K562 (cell line): ENCODE measurements at regions not wholly inside any gene's neighbourhood (a gene's known extent, or its start where the extent isn't known, plus 50 kb on each side); places are given as distances from the start of the nearest gene placed in this dataset.

Experiments used
- ATAC-seq: fragments of 200-7000 bp; cut with Tn5 transposase; 3 replicates; pipeline ENCODE4 v1.9.1; 2020; ENCODE audit warnings: moderate library complexity
- BruUV-seq: library from RNA; stranded (reverse); fragments of 400-500 nt; replicated peaks from 2 replicates; lab custom pipeline; 2021; lab: Mats Ljungman, UMichigan
- CTCF ChIA-PET: fragments of 300-600 bp; formaldehyde crosslinking; extraction: SDS; loops from one replicate; lab custom pipeline; 2021; ENCODE audit warnings: low intra/inter-chr PET ratio; lab: Yijun Ruan, JAX
- POLR2A ChIA-PET: fragments of 300-600, 350-650 bp; sonication (Branson Sonifier 250); formaldehyde crosslinking; extraction: SDS; loops from one replicate; lab custom pipeline; 2021; ENCODE audit warnings: antibody characterized with exemption, inconsistent platforms; lab: Yijun Ruan, JAX
- DNase-seq, 4 experiments: peaks; one replicate each; pipeline versions ENCODE4 v3.0.0 to v3.0.0-alpha.2; 2011 to 2018; ENCODE audit warnings: low spot score in 3 of 4, mixed read lengths in 3 of 4; ENCODE audit errors: extremely low read depth in 1 of 4
- FAIRE-seq: peaks from 2 replicates; lab custom pipeline; 2011; peaks lifted over from hg19 to GRCh38; lab: Jason Lieb, UNC
- H2AFZ ChIP-seq: 2 replicates; pipeline ENCODE4 v1.6.0; 2011; ENCODE audit warnings: low read depth, low read length, control low read depth, inconsistent platforms
- H3K27ac ChIP-seq: fragments of 200-600 bp; 3 replicates; pipeline ENCODE4 v1.8.0; 2011; ENCODE audit warnings: low read depth, mild to moderate bottlenecking, control low read depth, inconsistent platforms, low read length, moderate library complexity, mixed read lengths; ENCODE audit errors: extremely low read depth
- H3K27me3 ChIP-seq, 2 experiments: fragments of 300-600 bp in 1 of 2; 2 replicates in 1 of 2; 3 replicates in 1 of 2; pipeline versions ENCODE4 v1.6.0 to v1.8.0; 2011; ENCODE audit warnings: inconsistent platforms in 2 of 2, low read length in 2 of 2, mild to moderate bottlenecking in 1 of 2, mixed read lengths in 1 of 2, moderate library complexity in 1 of 2; ENCODE audit not compliant: control insufficient read depth in 2 of 2, insufficient read depth in 2 of 2
- H3K36me3 ChIP-seq: fragments of 300-600 bp; 3 replicates; pipeline ENCODE4 v1.8.0; 2011; ENCODE audit warnings: mild to moderate bottlenecking, low read length, inconsistent platforms; ENCODE audit not compliant: control insufficient read depth, insufficient read depth
- H3K4me1 ChIP-seq, 2 experiments: fragments of 200-600 bp in 1 of 2; replicated peaks in 1 of 2; 2 replicates in 1 of 2; 3 replicates in 1 of 2; pipeline versions ENCODE4 v1.5.1 to v1.8.0; 2011; ENCODE audit warnings: inconsistent platforms in 2 of 2, low read length in 2 of 2, mild to moderate bottlenecking in 1 of 2, mixed read lengths in 1 of 2, moderate library complexity in 1 of 2; ENCODE audit not compliant: control insufficient read depth in 2 of 2, insufficient read depth in 2 of 2
- H3K4me2 ChIP-seq: 2 replicates; pipeline ENCODE4 v1.6.1; 2011; ENCODE audit warnings: low read length, control low read depth, inconsistent platforms, mixed read lengths; ENCODE audit not compliant: insufficient read depth
- H3K4me3 ChIP-seq: fragments of 200-600 bp; sonication (generic), shearing (Covaris generic); 2 replicates; pipeline ENCODE4 v1.5.1; 2016; ENCODE audit warnings: control low read depth, inconsistent platforms
- H3K79me2 ChIP-seq: fragments of 200-600 bp; 3 replicates; pipeline ENCODE4 v1.8.0; 2011; ENCODE audit warnings: low read length, inconsistent platforms; ENCODE audit not compliant: control insufficient read depth, insufficient read depth
- H3K9ac ChIP-seq, 2 experiments: 2 replicates each; pipeline versions ENCODE4 v1.6.0 to v1.6.1; 2011; ENCODE audit warnings: low read depth in 2 of 2, low read length in 2 of 2, control low read depth in 1 of 2, inconsistent platforms in 1 of 2, mild to moderate bottlenecking in 1 of 2, mixed read lengths in 1 of 2; ENCODE audit not compliant: insufficient read depth in 1 of 2
- H3K9me1 ChIP-seq: one replicate; pipeline ENCODE4 v1.6.0; 2011; ENCODE audit warnings: inconsistent platforms, mild to moderate bottlenecking, low read length, moderate library complexity; ENCODE audit not compliant: control insufficient read depth, insufficient read depth
- H3K9me3 ChIP-seq: replicated peaks from 2 replicates; pipeline ENCODE4 v1.5.1; 2011; ENCODE audit warnings: low read depth, low read length, inconsistent platforms; ENCODE audit not compliant: control insufficient read depth, insufficient read depth
- H4K20me1 ChIP-seq: replicated peaks from 2 replicates; pipeline ENCODE4 v1.6.1; 2011; ENCODE audit warnings: low read length, inconsistent platforms, mixed read lengths; ENCODE audit not compliant: control insufficient read depth, insufficient read depth
- ARHGAP35 ChIP-seq: fragments of 450-650 bp; IDR thresholded peaks from 2 replicates; pipeline ENCODE4 v1.6.1; 2018; ENCODE audit not compliant: partially characterized antibody
- CEBPG ChIP-seq, 3 experiments: fragments of 200-800 bp in 1 of 3; sonication (Bioruptor generic) in 1 of 3; sonication (generic) in 1 of 3; formaldehyde crosslinking in 1 of 3; IDR thresholded peaks in 2 of 3; conservative IDR thresholded peaks in 1 of 3; 2 replicates each; pipeline versions ENCODE4 v1.6.1 to v1.8.0; 2016 to 2022; ENCODE audit warnings: missing compliant biosample characterization in 2 of 3, missing genetic modification characterization in 2 of 3, mild to moderate bottlenecking in 1 of 3, missing genetic modification reagents in 1 of 3
- DDX20 ChIP-seq: fragments of 450-650 bp; IDR thresholded peaks from 2 replicates; pipeline ENCODE4 v1.6.1; 2016; ENCODE audit warnings: missing genetic modification characterization, low read depth, mild to moderate bottlenecking, missing compliant biosample characterization, moderate library complexity
- FOXP1 ChIP-seq: sonication (generic); formaldehyde crosslinking; IDR thresholded peaks from 2 replicates; pipeline ENCODE4 v1.8.0; 2022; ENCODE audit warnings: mild to moderate bottlenecking, missing genetic modification reagents
- KDM1A ChIP-seq, 2 experiments: fragments of 450-650 bp; IDR thresholded peaks; 2 replicates each; pipeline ENCODE4 v1.6.1; 2016; ENCODE audit warnings: mild to moderate bottlenecking in 2 of 2
- MEF2D ChIP-seq: conservative IDR thresholded peaks from 2 replicates; pipeline ENCODE4 v1.6.1; 2016; ENCODE audit warnings: low read depth, missing genetic modification characterization, missing compliant biosample characterization
- MYC ChIP-seq, 2 experiments: fragments of 250-450 bp in 1 of 2; sonication (Bioruptor Pico) in 1 of 2; IDR thresholded peaks; 2 replicates each; pipeline versions ENCODE4 v1.5.1 to v1.6.1; 2012 to 2021; ENCODE audit warnings: low read depth in 2 of 2, borderline replicate concordance in 1 of 2, improper control_type of control experiment in 1 of 2, low read length in 1 of 2, mild to moderate bottlenecking in 1 of 2, moderate library complexity in 1 of 2
- NFIC ChIP-seq: fragments of 450-650 bp; IDR thresholded peaks from 2 replicates; pipeline ENCODE4 v1.6.1; 2017; ENCODE audit warnings: mild to moderate bottlenecking, inconsistent platforms
- ZNF75A ChIP-seq: fragments of 450-650 bp; formaldehyde crosslinking; IDR thresholded peaks from 2 replicates; pipeline ENCODE4 v1.4.0; 2020; ENCODE audit warnings: mild to moderate bottlenecking
- ZZZ3 ChIP-seq: fragments of 450-650 bp; IDR thresholded peaks from 2 replicates; pipeline ENCODE4 v1.6.1; 2016; ENCODE audit warnings: antibody characterized with exemption, mild to moderate bottlenecking, moderate library complexity
- WGBS: fragments of 100-300 bp; shearing (Covaris generic); methylation state at CpG from one replicate; pipeline ENCODE4 v1.1.6; 2016; ENCODE audit warnings: low coverage, mixed read lengths; ENCODE audit not compliant: insufficient coverage; ENCODE audit errors: missing lambda C conversion rate; 5-methylcytosine and 5-hydroxymethylcytosine counted together
- in situ Hi-C: fragments of 300-500 bp; cut with MboI; formaldehyde crosslinking; loops from 4 replicates; pipeline ENCODE4 v1.15.0; 2018; ENCODE audit warnings: inconsistent platforms, mixed read lengths
- intact Hi-C: fragments of 100-400 bp; cut with micrococcal nuclease; formaldehyde crosslinking; loops from 2 replicates; pipeline ENCODE4 v1.14.2; 2022
- TF ChIP-seq, protein P1 (sequence below): fragments of 250-450 bp; sonication (Bioruptor Pico); IDR thresholded peaks from 2 replicates; pipeline ENCODE4 v1.4.0; 2020; ENCODE audit warnings: mild to moderate bottlenecking, moderate library complexity, borderline replicate concordance
- TF ChIP-seq, protein P2 (sequence below): fragments of 450-650 bp; IDR thresholded peaks from 2 replicates; pipeline ENCODE4 v1.6.1; 2017; ENCODE audit warnings: mild to moderate bottlenecking, moderate library complexity
- TF ChIP-seq, protein P3 (sequence below): fragments of 450-650 bp; formaldehyde crosslinking; IDR thresholded peaks from 2 replicates; pipeline ENCODE4 v1.4.0; 2022; ENCODE audit warnings: missing genetic modification characterization
- TF ChIP-seq, protein P4 (sequence below): fragments of 250-450 bp; sonication (Bioruptor Pico); IDR thresholded peaks from 2 replicates; pipeline ENCODE4 v1.5.0; 2021; ENCODE audit warnings: mild to moderate bottlenecking, borderline replicate concordance

DNA sequence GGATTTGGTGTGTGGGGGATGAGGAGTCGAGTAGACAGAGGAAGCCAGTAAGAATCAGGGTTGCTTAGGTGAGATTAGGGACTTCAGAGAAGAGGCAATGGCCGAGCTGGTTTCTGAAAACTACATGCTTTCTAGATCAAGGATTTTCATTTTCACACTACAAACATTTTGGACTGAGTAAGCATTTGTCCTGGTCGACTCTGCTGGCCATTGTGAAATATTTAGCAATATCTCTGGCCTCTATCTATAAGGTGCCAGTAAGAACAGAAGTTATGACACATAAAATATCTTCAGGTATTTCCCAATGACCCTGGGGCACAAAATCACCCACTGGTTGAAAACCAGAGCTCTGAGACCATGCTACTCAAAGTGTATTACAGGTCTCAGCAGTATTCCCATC lies 1275.1 kb upstream of the CDH8 start:
- Histone ChIP-seq H3K4me1 (no peaks in the 10 kb centered on the region), H4K20me1 (no peaks in the 10 kb centered on the region), H3K79me2 (no peaks in the 10 kb centered on the region), H2AFZ (no peak overlapping the region), H3K36me3 (no peaks in the 10 kb centered on the region), H3K9ac (no peak overlapping the region), H3K27ac (no peak overlapping the region), H3K4me2 (no peak overlapping the region), H3K27me3 (no peaks in the 10 kb centered on the region), H3K9me1 (no peaks in the 10 kb centered on the region), H3K9me3 (0 out of 2 replicates have a peak, but pooled peaks cover 2% of the 10 kb centered on the region), H3K4me3 (no peak overlapping the region)
- ATAC-seq = no peak
- no peak for DNase-seq
- no peak for FAIRE-seq
- in situ Hi-C loops = no loop called here
- CTCF ChIA-PET = no interaction called here
- BruUV-seq = no TSS peak
- POLR2A ChIA-PET = no interaction called here
- 0% methylated on average over 3 of the region's 3 CpGs for WGBS
- intact Hi-C loops = no loop called here
- TF ChIP-seq DDX20 (tag) (no peak), MEF2D (tag) (no peak), MYC (IDR thresholded peaks at IDR 0.05; ENCODE audit: low read depth, low read length) (no peak), MYC (CRISPR knock-in tag; IDR thresholded peaks at IDR 0.05; ENCODE audit: borderline replicate concordance, low read depth) (no peak), FOXP1 (CRISPR knock-in tag) (no peak), ZNF75A (no peak), CEBPG (CRISPR knock-in tag; IDR thresholded peaks at IDR 0.05) (no peak), CEBPG (tag; conservative IDR thresholded peaks at IDR 0.05 in 1 of 2, IDR thresholded peaks at IDR 0.05 in 1 of 2) (no peak), ZZZ3 (no peak), KDM1A (IDR thresholded peaks at IDR 0.05) (no peak), NFIC (no peak), ARHGAP35 (no peak)
- TF ChIP-seq, protein P1, sequence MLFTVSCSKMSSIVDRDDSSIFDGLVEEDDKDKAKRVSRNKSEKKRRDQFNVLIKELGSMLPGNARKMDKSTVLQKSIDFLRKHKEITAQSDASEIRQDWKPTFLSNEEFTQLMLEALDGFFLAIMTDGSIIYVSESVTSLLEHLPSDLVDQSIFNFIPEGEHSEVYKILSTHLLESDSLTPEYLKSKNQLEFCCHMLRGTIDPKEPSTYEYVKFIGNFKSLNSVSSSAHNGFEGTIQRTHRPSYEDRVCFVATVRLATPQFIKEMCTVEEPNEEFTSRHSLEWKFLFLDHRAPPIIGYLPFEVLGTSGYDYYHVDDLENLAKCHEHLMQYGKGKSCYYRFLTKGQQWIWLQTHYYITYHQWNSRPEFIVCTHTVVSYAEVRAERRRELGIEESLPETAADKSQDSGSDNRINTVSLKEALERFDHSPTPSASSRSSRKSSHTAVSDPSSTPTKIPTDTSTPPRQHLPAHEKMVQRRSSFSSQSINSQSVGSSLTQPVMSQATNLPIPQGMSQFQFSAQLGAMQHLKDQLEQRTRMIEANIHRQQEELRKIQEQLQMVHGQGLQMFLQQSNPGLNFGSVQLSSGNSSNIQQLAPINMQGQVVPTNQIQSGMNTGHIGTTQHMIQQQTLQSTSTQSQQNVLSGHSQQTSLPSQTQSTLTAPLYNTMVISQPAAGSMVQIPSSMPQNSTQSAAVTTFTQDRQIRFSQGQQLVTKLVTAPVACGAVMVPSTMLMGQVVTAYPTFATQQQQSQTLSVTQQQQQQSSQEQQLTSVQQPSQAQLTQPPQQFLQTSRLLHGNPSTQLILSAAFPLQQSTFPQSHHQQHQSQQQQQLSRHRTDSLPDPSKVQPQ (CRISPR knock-in tag) = no peak
- TF ChIP-seq, protein P2, sequence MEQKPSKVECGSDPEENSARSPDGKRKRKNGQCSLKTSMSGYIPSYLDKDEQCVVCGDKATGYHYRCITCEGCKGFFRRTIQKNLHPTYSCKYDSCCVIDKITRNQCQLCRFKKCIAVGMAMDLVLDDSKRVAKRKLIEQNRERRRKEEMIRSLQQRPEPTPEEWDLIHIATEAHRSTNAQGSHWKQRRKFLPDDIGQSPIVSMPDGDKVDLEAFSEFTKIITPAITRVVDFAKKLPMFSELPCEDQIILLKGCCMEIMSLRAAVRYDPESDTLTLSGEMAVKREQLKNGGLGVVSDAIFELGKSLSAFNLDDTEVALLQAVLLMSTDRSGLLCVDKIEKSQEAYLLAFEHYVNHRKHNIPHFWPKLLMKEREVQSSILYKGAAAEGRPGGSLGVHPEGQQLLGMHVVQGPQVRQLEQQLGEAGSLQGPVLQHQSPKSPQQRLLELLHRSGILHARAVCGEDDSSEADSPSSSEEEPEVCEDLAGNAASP = no peak
- TF ChIP-seq, protein P3, sequence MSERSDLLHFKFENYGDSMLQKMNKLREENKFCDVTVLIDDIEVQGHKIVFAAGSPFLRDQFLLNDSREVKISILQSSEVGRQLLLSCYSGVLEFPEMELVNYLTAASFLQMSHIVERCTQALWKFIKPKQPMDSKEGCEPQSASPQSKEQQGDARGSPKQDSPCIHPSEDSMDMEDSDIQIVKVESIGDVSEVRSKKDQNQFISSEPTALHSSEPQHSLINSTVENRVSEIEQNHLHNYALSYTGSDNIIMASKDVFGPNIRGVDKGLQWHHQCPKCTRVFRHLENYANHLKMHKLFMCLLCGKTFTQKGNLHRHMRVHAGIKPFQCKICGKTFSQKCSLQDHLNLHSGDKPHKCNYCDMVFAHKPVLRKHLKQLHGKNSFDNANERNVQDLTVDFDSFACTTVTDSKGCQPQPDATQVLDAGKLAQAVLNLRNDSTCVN (CRISPR knock-in tag) = no peak
- TF ChIP-seq, protein P4, sequence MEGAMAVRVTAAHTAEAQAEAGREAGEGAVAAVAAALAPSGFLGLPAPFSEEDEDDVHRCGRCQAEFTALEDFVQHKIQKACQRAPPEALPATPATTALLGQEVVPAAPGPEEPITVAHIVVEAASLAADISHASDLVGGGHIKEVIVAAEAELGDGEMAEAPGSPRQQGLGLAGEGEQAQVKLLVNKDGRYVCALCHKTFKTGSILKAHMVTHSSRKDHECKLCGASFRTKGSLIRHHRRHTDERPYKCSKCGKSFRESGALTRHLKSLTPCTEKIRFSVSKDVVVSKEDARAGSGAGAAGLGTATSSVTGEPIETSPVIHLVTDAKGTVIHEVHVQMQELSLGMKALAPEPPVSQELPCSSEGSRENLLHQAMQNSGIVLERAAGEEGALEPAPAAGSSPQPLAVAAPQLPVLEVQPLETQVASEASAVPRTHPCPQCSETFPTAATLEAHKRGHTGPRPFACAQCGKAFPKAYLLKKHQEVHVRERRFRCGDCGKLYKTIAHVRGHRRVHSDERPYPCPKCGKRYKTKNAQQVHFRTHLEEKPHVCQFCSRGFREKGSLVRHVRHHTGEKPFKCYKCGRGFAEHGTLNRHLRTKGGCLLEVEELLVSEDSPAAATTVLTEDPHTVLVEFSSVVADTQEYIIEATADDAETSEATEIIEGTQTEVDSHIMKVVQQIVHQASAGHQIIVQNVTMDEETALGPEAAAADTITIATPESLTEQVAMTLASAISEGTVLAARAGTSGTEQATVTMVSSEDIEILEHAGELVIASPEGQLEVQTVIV = no peak
